ENCODE measurements at regions not wholly inside any gene's neighbourhood (a gene's known extent, or its start where the extent isn't known, plus 50 kb on each side); places are given as distances from the start of the nearest gene placed in this dataset.

DNA sequence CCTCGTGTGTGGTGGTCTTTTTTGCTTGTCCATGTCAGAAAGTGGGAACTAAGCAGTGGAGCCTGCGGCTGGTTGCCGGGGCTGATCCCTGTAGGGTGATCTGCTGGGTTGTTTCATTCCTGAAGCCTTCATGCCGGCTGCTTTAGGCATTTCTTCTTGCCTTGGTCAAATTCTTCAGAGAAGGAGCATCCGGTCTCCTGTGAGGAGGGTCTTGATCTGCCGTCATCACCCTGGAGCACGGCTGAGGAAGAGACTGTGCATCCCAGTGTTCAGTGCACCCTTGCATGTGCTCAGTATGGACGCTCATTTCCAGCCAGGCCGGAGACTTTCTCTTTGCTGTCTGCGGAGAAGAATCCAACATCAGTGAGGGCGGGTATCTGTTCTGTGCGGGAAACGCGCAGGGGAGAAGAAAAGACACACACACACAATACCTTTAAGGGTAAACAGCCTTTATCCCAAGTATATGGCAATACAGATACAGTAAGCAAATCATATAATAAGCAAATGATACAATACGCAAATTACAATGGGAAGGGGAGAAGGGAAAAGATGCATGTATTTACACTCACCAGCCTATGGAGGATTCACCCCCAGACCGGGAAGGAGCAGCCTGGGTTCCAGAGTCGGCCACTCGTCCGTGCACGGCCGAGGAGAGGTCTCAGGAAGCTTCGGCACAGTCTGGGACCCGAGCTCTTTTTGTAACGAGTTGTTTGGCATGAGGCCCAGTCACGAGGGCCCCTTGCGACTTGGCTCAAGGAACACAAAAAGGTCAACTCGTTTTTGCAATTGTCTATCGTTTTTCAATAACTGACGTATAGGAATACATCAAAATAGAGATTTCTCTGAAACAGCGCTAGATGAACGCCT lies 1366.8 kb upstream of the TMEM132C start:
- no peaks in the 10 kb centered on the region for H3K4me1 Mint-ChIP-seq
- CTCF ChIA-PET = no interaction called here
- ATAC-seq = no peak
- H3K36me3 Mint-ChIP-seq = no peaks in the 10 kb centered on the region
- H3K27me3 Mint-ChIP-seq = no peaks in the 10 kb centered on the region
- H3K27ac Mint-ChIP-seq = no peak overlapping the region
- DNase-seq = no peak
- no peaks in the 10 kb centered on the region for H3K9me3 Mint-ChIP-seq (ENCODE audit: low read depth)
- no peak overlapping the region for H3K4me3 Mint-ChIP-seq

DNA sequence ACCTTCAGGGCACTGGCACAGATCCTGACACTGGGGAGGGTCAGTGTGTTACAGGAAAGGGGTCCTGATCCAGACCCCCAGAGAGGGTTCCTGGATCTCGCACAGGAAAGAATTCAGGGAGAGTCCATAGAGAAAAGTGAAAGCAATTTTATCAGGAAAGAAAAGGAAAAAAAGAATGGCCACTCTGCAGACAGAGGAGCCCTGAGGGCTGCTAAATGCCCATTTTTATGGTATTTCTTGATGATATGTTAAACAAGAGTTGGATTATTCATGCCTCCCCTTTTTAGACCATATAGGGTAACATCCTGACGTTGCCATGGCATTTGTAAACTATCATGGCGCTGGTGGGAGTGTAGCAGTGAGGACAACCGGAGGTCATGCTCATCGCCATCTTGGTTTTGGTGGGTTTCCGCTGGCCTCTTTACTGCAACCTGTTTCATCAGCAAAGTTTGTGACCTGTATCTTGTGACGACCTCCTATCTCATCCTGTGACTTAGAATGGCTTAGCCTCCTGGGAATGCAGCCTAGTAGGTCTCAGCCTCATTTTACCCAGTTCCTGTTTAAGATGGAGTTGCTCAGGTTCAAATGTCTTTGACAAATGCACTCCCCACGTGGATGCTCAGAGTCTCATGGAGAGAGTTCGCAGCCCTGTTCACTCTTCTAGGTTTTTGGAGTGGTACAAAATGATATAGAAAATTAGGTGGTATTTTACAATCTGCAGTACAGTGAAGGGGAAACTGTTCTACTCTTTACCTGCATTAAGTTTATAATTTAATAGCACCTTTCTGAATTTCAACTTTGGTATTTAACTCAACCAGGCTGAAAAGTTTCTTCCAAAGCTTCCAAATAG lies 1363.7 kb upstream of the TMEM132C start:
- ATAC-seq (no peak), DNase-seq (no peak)
- Mint-ChIP-seq H3K27ac (no peak overlapping the region), H3K4me3 (no peak overlapping the region), H3K4me1 (no peaks in the 10 kb centered on the region), H3K9me3 (ENCODE audit: low read depth) (peaks cover 4% of the 10 kb centered on the region), H3K36me3 (no peaks in the 10 kb centered on the region), H3K27me3 (no peaks in the 10 kb centered on the region)
- CTCF ChIA-PET = no interaction called here

DNA sequence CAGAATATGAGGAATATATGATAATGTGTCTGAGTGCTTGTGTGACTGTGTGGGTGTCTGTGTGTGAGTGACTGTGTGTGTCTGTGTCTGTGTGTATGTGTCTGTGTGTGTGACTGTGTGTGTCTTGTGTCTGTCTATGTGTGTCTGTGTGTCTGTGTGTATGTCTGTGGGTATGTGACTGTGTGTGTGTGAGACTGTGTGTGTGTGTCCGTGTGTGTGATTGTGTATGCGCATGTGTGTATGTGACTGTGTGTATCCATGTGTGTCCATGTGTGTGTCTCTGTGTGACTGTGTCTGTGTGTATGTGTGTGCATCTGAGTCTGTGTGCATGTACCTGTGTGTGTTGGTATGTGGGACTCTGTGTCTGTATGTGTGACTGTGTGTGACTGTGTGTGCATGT lies 1361.2 kb upstream of the TMEM132C start:
- H3K9me3 Mint-ChIP-seq (ENCODE audit: low read depth) = peaks cover 4% of the 10 kb centered on the region
- CTCF ChIA-PET = no interaction called here
- no peaks in the 10 kb centered on the region for H3K27me3 Mint-ChIP-seq
- DNase-seq (no peak), ATAC-seq (no peak)
- no peaks in the 10 kb centered on the region for H3K4me1 Mint-ChIP-seq
- H3K27ac Mint-ChIP-seq = no peak overlapping the region
- no peaks in the 10 kb centered on the region for H3K36me3 Mint-ChIP-seq
- no peak overlapping the region for H3K4me3 Mint-ChIP-seq

DNA sequence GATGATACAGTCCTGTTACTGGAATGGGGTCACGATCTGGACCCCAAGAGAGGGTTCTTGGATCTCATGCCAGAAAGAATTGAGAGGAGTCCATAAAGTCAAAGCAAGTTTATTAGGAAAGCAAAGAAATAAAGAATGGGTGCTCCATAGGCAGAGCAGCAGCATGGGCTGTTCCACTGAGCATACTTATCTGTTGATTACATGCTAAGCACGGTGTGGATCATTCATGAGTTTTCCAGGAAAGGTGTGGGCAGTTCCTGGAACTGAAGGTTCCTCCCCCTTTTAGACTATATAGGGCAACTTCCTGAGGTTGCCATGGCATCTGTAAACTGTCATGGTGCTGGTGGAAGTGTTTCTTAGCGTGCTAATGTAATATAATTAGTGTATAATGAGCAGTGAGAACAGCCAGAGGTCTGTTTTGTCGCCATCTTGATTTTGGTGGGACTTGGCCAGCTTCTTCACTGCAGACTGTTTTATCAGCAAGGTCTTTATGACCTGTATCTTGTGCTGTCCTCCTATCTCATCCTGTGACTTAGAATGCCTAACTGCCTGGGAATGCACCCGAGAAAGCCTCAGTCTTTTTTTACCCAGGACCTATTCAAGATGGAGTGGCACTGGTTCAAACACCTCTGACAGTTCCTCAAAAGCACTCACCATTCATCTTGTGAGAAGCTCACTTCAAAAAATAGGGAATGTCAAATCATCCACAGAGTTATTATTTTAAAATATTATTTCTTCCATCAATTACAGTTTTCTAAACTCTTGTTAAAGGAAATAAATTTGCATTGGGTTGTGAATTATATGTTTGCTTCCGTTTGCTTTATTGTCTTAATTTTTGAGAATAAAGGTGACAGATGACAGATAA lies 1358.8 kb upstream of the TMEM132C start:
- Mint-ChIP-seq H3K27me3 (no peaks in the 10 kb centered on the region), H3K4me1 (no peaks in the 10 kb centered on the region), H3K36me3 (no peaks in the 10 kb centered on the region), H3K4me3 (no peak overlapping the region), H3K9me3 (ENCODE audit: low read depth) (peaks cover 7% of the 10 kb centered on the region), H3K27ac (no peak overlapping the region)
- CTCF ChIA-PET = no interaction called here
- DNase-seq = peak; percentile 42
- ATAC-seq = no peak

DNA sequence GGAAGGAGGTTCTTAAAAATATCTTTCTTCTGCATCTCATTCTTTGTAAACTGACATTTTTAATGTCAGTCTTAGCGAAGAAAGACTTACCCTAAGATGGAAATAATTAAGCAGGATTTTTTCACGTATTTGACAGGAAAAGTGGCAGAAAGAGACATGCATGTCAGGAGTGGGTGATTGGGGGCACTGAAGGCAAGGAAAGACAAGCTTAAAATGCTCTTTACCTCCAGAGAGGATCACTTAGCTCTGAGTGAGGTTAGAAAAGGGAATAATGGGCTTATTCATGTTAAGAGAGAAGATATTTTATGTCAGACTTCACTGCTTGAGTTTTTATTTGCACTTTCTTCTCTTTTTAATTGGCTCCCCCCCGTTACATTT lies 1358.2 kb upstream of the TMEM132C start:
- no peak for DNase-seq
- no peak for ATAC-seq

DNA sequence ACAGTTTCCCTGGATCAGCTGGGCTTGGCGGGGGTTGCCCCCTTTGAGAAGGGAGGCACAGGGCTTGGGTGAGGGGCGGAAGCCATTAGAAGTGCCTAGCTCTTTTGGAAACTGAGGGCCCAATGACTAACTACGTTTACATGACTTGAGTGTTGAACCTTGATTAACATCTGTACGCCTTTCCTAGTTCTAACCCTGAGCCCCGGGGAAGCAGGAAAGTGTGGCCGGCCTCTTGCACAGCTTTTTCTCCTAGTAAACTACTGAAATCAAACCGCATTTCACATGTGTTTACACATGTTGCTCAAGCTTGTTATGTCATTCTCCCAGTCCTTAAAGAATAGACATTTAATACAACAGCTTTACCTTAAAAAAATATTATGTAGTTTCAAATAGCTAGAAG lies 1356.4 kb upstream of the TMEM132C start:
- Mint-ChIP-seq H3K4me3 (no peak overlapping the region), H3K36me3 (no peaks in the 10 kb centered on the region), H3K4me1 (no peaks in the 10 kb centered on the region), H3K27ac (no peak overlapping the region), H3K27me3 (no peaks in the 10 kb centered on the region), H3K9me3 (ENCODE audit: low read depth) (peaks cover 7% of the 10 kb centered on the region)
- DNase-seq (no peak), ATAC-seq (no peak)
- CTCF ChIA-PET = no interaction called here

More for the DNA sequence above, 1358.2 kb upstream of the TMEM132C start:
- Mint-ChIP-seq H3K4me3 (no peak overlapping the region), H3K9me3 (ENCODE audit: low read depth) (peaks cover 7% of the 10 kb centered on the region), H3K27ac (no peak overlapping the region), H3K4me1 (no peaks in the 10 kb centered on the region), H3K36me3 (no peaks in the 10 kb centered on the region), H3K27me3 (no peaks in the 10 kb centered on the region)
- CTCF ChIA-PET = no interaction called here

DNA sequence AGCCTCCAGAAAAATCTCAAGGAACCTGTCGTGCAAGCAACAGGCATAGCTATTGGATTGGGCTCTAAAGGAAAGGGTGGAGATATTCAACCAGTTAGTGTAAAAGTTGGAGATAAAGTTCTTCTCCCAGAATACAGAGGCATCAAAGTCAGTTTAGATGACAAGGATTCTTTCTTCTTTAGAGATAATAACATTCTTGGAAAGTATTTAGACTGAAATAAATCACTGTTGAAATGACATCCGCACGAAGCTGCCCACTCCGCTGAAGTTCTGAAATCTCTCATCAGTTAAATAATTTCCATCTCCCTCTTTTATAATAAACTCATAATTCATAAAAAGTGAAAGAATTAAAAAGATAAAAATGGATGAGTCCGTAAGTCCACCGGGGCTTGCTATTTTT lies 1354.9 kb upstream of the TMEM132C start:
- H3K27ac Mint-ChIP-seq = no peak overlapping the region
- CTCF ChIA-PET = no interaction called here
- H3K27me3 Mint-ChIP-seq = no peaks in the 10 kb centered on the region
- ATAC-seq (no peak), DNase-seq (no peak)
- peaks cover 3% of the 10 kb centered on the region for H3K9me3 Mint-ChIP-seq (ENCODE audit: low read depth)
- H3K4me3 Mint-ChIP-seq = no peak overlapping the region
- no peaks in the 10 kb centered on the region for H3K36me3 Mint-ChIP-seq
- H3K4me1 Mint-ChIP-seq = no peaks in the 10 kb centered on the region

DNA sequence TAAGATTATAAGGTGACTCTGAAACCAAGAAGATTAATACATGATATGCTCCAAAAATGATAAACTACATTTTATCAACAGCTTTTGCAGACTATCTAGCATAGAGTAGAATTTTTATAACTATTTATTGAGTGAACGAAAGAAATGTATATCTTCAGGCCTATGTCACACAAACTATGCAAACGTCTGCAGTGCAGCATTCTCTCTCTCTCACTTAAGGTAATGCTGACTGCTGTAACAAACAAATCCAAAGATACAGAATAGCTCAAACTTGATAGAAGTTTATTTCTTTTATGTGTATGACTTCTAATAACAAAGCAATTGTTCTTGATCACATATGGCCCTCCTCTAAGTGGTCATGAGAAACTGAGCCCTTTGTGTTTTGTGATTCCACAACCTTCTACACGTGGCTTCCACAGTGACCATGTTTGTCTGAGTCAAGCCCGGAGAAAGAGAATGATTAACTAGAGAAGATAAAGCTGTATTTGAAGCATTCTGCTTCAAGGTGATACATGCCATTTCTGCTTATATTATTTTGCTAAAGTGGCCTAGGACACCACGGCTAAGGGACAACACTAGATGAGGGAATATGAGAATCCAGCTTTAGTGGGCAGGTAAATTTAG lies 1352.7 kb upstream of the TMEM132C start:
- DNase-seq = no peak
- H3K36me3 Mint-ChIP-seq = no peaks in the 10 kb centered on the region
- no peak overlapping the region for H3K27ac Mint-ChIP-seq
- no peak for ATAC-seq
- H3K4me1 Mint-ChIP-seq = no peaks in the 10 kb centered on the region
- CTCF ChIA-PET = no interaction called here
- H3K4me3 Mint-ChIP-seq = no peak overlapping the region
- H3K27me3 Mint-ChIP-seq = no peaks in the 10 kb centered on the region
- H3K9me3 Mint-ChIP-seq (ENCODE audit: low read depth) = peaks cover 3% of the 10 kb centered on the region

DNA sequence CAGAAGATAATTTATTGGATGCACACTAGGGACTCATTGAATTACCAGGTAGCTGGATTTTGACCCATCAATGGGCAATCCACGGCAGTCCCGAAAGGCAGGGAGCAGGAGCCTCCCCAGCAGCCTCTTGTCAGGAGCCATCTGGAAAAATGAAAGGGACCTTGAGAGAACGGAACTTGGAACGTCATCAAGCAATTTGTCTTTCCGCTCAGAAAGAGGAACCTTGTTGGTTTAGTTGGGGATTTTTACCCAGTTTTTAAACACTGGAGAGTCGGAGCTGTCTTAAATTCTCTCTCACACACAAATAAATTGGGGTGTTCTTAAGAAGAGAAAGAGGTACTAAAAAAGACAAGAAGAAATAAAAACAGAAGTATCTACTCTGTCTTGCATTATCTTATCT lies 1351.7 kb upstream of the TMEM132C start:
- CTCF ChIA-PET = no interaction called here
- no peaks in the 10 kb centered on the region for H3K4me1 Mint-ChIP-seq
- peaks cover 5% of the 10 kb centered on the region for H3K9me3 Mint-ChIP-seq (ENCODE audit: low read depth)
- no peak for ATAC-seq
- no peaks in the 10 kb centered on the region for H3K27me3 Mint-ChIP-seq
- no peak for DNase-seq
- no peaks in the 10 kb centered on the region for H3K36me3 Mint-ChIP-seq
- no peak overlapping the region for H3K27ac Mint-ChIP-seq
- no peak overlapping the region for H3K4me3 Mint-ChIP-seq

DNA sequence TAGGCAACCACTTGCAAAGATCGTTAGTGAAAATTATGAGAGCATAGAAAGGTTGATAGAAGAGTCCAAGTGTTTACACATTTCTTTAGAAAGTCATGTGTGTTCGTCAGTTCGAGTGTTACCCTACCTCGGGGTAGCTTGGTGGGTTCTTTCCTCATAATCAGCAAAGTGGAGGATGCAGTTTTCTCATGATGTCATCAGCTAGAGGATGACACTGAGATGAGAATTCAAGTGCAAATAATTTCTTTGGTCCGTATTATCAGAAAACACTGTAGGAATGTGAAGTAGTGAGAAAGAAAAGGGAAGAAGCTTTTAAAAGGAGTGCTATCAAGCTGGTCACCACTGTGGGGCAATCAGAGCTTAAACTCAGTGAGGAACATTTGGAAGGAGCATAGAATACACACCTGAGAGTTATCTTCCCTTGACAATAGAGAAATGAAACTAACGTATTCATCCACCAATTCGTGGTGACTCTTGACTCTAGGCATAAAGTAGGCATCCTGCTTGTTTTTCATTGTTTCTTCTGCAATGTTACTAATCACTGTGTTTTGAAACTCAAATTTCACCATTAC lies 1340.9 kb upstream of the TMEM132C start:
- Mint-ChIP-seq H3K27me3 (no peaks in the 10 kb centered on the region), H3K27ac (no peak overlapping the region), H3K4me3 (no peak overlapping the region), H3K9me3 (ENCODE audit: low read depth) (no peaks in the 10 kb centered on the region), H3K4me1 (no peaks in the 10 kb centered on the region), H3K36me3 (no peaks in the 10 kb centered on the region)
- ATAC-seq (no peak), DNase-seq (no peak)
- CTCF ChIA-PET = no interaction called here

DNA sequence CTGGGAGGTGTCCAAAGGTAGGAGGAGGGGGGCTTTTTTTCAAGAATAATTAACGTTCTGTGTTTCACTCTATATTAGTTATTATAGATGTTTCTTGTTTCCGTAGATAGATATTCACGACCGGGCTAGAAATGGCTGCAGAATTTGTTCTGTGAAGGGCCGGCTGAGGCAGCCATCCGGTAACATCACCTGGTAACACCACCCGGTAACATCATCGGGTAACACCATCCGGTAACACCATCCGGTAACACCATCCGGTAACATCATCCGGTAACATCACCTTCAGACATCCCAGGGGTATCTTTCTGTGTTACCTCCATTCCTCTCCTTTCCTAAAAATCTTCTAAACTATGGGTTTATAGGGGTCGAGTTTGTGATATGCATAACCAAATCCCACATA lies 1336.7 kb upstream of the TMEM132C start:
- DNase-seq (no peak), ATAC-seq (no peak)
- Mint-ChIP-seq H3K4me1 (no peaks in the 10 kb centered on the region), H3K4me3 (no peak overlapping the region), H3K27me3 (no peaks in the 10 kb centered on the region), H3K36me3 (no peaks in the 10 kb centered on the region), H3K27ac (no peak overlapping the region), H3K9me3 (ENCODE audit: low read depth) (no peaks in the 10 kb centered on the region)
- CTCF ChIA-PET = no interaction called here

DNA sequence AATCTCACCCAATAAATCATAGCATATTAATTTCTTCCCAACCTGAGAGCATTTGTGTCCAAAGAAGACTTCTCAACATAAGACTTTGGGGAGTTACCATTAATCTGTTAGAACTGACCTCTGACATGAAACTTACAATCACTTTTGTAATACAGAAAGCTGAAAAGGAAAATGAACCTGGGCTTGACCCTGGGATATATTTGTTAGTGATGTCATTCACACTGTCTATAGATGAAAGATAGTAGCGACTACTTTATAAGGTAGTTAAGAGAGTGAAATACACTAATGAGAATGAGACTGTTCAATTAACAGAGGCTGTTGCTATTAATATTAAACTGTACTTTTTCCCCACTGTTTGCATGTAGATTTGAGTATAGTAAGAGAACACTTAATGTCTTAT lies 1334.8 kb upstream of the TMEM132C start:
- H3K4me1 Mint-ChIP-seq = no peaks in the 10 kb centered on the region
- no peaks in the 10 kb centered on the region for H3K27me3 Mint-ChIP-seq
- H3K4me3 Mint-ChIP-seq = no peak overlapping the region
- no peak for ATAC-seq
- H3K36me3 Mint-ChIP-seq = no peaks in the 10 kb centered on the region
- H3K9me3 Mint-ChIP-seq (ENCODE audit: low read depth) = no peaks in the 10 kb centered on the region
- CTCF ChIA-PET = no interaction called here
- DNase-seq = no peak
- H3K27ac Mint-ChIP-seq = no peak overlapping the region

DNA sequence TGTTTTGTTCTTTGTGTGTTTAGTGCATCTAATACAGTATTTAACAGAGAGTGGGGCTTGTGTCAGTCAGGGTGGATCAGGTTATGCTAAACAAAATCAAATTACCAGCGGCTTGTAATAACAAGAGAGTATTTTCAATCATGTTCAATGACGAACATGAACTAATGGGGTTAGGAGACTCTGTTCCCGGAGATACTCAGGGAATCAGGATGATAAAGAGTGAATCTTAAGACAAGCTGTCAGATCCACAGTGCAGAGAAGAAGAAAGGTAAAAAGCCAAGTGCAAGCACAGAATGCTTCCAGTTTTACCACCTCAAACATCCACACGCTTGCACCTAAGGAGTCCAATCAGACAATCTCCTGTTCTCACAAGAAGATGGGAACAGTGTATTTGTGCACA lies 1331.5 kb upstream of the TMEM132C start:
- Mint-ChIP-seq H3K36me3 (no peaks in the 10 kb centered on the region), H3K4me3 (no peak overlapping the region), H3K9me3 (ENCODE audit: low read depth) (no peaks in the 10 kb centered on the region), H3K4me1 (no peaks in the 10 kb centered on the region), H3K27ac (no peak overlapping the region), H3K27me3 (no peaks in the 10 kb centered on the region)
- ATAC-seq (no peak), DNase-seq (no peak)
- CTCF ChIA-PET = no interaction called here

All from activated CD8-positive, alpha-beta memory T cell treated with anti-CD3 and anti-CD28 coated beads, Interleukin-2, amount 10 ng/mL, durations not matched to agents 7 days and 5 days (primary cell).